T-helper 17 cell (primary cell): ENCODE measurements at regions not wholly inside any gene's neighbourhood (a gene's known extent, or its start where the extent isn't known, plus 50 kb on each side); places are given as distances from the start of the nearest gene placed in this dataset.
"Not testable (repeated sequence)": the region's sequence is repeated elsewhere in the genome, so short reads cannot be mapped to it uniquely, and the experiment has no call there.

Source experiments
- ATAC-seq: fragments of 150-1000 bp; cut with Tn5 transposase; 2 replicates; pipeline ENCODE4 v1.10.0; 2021; ENCODE audit warnings: mild to moderate bottlenecking, moderate library complexity
- DNase-seq, 3 donors: peaks; one replicate each; pipeline versions ENCODE4 v3.0.0 to v3.0.0-alpha.2; 2020 to 2021
- H3K9me3 ChIP-seq: one replicate; pipeline ENCODE4 v1.7.0; 2013; ENCODE audit warnings: low read length, mild to moderate bottlenecking; ENCODE audit not compliant: control insufficient read depth, poor library complexity, severe bottlenecking
- H3K27ac Mint-ChIP-seq: one replicate; pipeline ENCODE4 v1.8.0; 2022; ENCODE audit warnings: mild to moderate bottlenecking, moderate library complexity, mixed read lengths
- H3K27me3 Mint-ChIP-seq: one replicate; pipeline ENCODE4 v1.8.0; 2022; ENCODE audit warnings: mixed read lengths
- H3K36me3 Mint-ChIP-seq: one replicate; pipeline ENCODE4 v1.8.0; 2022; ENCODE audit warnings: low read depth, mixed read lengths
- H3K4me1 Mint-ChIP-seq: one replicate; pipeline ENCODE4 v1.8.0; 2022; ENCODE audit warnings: mild to moderate bottlenecking, mixed read lengths
- H3K4me3 Mint-ChIP-seq: one replicate; pipeline ENCODE4 v1.8.0; 2022; ENCODE audit warnings: mild to moderate bottlenecking, moderate library complexity, mixed read lengths

DNA sequence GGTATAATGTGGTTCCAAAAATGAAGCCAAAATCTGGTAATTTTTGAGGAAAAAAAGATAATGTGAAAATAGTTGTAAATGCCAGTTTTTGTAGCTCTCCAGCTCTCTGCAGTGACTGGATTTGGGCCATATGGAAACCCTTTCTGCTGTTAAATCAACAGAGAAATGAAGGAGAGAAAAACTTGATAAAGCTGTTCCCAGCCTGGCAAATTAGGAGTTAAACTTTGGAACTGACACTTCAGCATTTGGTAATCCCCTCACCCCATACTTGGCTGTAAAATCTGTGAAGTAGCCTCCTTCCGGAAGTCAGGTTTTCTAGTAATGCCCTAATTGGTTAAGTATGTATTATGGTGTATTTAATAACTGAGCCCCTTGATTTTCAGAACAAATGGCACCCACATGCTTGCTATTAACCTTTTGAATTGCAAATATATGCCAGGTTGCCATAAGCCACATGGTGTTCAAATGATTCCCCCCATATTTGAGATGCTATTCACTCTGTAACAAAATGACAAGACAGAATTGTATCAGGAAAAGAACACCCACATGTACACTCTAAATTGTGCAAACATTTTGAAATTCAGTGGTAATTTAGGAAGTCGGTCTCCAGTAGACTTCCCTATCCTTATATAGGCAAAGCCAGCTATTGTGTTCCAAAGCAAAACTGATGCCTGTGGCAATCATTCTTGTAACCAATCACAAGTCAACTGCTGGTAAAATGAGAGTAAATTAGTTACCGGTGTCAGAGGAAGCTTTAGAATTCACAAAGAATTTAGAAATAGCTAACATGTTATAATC is 96.3 kb upstream of the ADAMTS3 start:
- H3K9me3 ChIP-seq, result no peaks in the 10 kb centered on the region
- no peak for DNase-seq
- Mint-ChIP-seq H3K36me3 (no peaks in the 10 kb centered on the region), H3K4me1 (no peaks in the 10 kb centered on the region), H3K27me3 (peaks cover 11% of the 10 kb centered on the region), H3K27ac (no peak overlapping the region), H3K4me3 (no peak overlapping the region)
- ATAC-seq, result no peak

- DNase-seq (no peak), ATAC-seq (no peak)
- peaks cover 11% of the 10 kb centered on the region for H3K27me3 Mint-ChIP-seq
- no peaks in the 10 kb centered on the region for H3K9me3 ChIP-seq
- no peaks in the 10 kb centered on the region for H3K4me1 Mint-ChIP-seq
- H3K27ac Mint-ChIP-seq, result no peak overlapping the region
- no peaks in the 10 kb centered on the region for H3K36me3 Mint-ChIP-seq
- no peak overlapping the region for H3K4me3 Mint-ChIP-seq
Measured at GRCh38 chr4:72663828-72664227, 94.8 kb upstream of the ADAMTS3 start.

DNA sequence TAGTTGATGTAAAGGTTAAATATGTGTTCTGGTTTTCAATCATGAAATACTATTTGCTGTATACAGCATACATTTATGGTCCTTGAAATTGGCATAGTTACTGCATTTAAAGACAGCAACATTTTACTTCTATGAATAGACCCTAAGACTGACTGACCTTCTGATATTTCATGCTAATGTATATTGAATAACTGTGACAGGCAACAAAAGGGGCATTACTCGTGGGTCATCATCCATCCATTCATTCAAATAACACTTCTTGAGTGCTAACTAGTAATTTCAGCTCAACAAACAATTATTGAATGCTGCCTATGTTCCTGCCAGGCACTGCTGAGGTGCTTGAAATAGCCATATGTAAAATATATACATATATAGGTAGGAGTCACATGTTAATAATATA is 92.8 kb upstream of the ADAMTS3 start:
- no peaks in the 10 kb centered on the region for H3K9me3 ChIP-seq
- DNase-seq (no peak), ATAC-seq (no peak)
- H3K27ac Mint-ChIP-seq, result no peak overlapping the region
- H3K4me1 Mint-ChIP-seq, result no peaks in the 10 kb centered on the region
- peaks cover 11% of the 10 kb centered on the region for H3K27me3 Mint-ChIP-seq
- no peaks in the 10 kb centered on the region for H3K36me3 Mint-ChIP-seq
- H3K4me3 Mint-ChIP-seq, result no peak overlapping the region

DNA sequence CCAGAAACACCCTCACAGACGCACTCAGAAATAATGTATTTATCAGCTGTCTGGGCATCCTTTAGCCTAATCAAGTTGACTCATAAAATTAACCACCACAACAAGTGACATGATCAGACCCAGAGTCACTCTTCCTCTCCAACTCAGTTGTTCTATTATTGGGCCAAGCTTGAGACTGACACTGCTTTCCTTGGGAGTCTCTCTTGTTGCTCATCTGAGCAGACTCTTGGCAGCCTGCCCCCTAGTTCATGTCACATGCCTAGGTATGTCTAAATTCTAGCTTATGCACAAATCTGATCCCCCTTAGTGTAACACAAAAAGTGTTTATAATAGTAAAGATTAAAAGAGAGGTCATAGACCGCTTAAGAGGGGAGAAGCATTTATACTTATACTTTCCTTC is 72.6 kb upstream of the ADAMTS3 start:
- no peaks in the 10 kb centered on the region for H3K27me3 Mint-ChIP-seq
- no peaks in the 10 kb centered on the region for H3K4me1 Mint-ChIP-seq
- no peak overlapping the region for H3K4me3 Mint-ChIP-seq
- no peaks in the 10 kb centered on the region for H3K36me3 Mint-ChIP-seq
- H3K9me3 ChIP-seq, result no peaks in the 10 kb centered on the region
- no peak for ATAC-seq
- no peak overlapping the region for H3K27ac Mint-ChIP-seq
- DNase-seq, result no peak

DNA sequence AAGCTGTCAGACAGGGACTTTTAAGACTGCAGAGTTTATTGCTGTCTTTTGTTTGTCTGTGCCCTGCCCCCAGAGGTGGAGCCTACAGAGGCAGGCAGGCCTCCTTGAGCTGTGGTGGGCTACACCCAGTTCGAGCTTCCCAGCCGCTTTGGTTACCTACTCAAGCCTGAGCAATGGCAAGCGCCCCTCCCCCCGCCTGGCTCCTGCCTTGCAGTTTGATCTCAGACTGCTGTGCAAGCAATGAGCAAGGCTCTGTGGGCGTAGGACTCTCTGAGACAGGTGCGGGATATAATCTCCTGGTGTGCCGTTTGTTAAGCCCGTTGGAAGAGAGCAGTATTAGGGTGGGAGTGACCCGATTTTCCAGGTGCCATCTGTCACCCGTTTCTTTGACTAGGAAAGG is 67.8 kb upstream of the ADAMTS3 start:
- not testable (repeated sequence) for H3K36me3 Mint-ChIP-seq, H3K9me3 ChIP-seq, H3K27ac Mint-ChIP-seq, H3K4me3 Mint-ChIP-seq, DNase-seq, ATAC-seq, H3K27me3 Mint-ChIP-seq, H3K4me1 Mint-ChIP-seq

- H3K36me3 Mint-ChIP-seq, H3K9me3 ChIP-seq, H3K27ac Mint-ChIP-seq, H3K4me1 Mint-ChIP-seq, H3K27me3 Mint-ChIP-seq, DNase-seq, H3K4me3 Mint-ChIP-seq, ATAC-seq: not testable (repeated sequence)
Measured at GRCh38 chr4:72635931-72636330, 66.9 kb upstream of the ADAMTS3 start.

GRCh38 chr4:72632253-72632652 is 63.2 kb upstream of the ADAMTS3 start:
- not testable (repeated sequence) for ATAC-seq, H3K4me1 Mint-ChIP-seq, H3K36me3 Mint-ChIP-seq, H3K4me3 Mint-ChIP-seq, DNase-seq, H3K27ac Mint-ChIP-seq, H3K27me3 Mint-ChIP-seq, H3K9me3 ChIP-seq

GRCh38 chr4:72631296-72631695 is 62.3 kb upstream of the ADAMTS3 start:
- no peaks in the 10 kb centered on the region for H3K4me1 Mint-ChIP-seq
- no peaks in the 10 kb centered on the region for H3K27me3 Mint-ChIP-seq
- no peak overlapping the region for H3K4me3 Mint-ChIP-seq
- ATAC-seq (no peak), DNase-seq (no peak)
- no peak overlapping the region for H3K27ac Mint-ChIP-seq
- H3K9me3 ChIP-seq, result no peaks in the 10 kb centered on the region
- H3K36me3 Mint-ChIP-seq, result no peaks in the 10 kb centered on the region

- no peaks in the 10 kb centered on the region for H3K9me3 ChIP-seq
Measured at GRCh38 chr4:72629540-72629939, 60.5 kb upstream of the ADAMTS3 start.

DNA sequence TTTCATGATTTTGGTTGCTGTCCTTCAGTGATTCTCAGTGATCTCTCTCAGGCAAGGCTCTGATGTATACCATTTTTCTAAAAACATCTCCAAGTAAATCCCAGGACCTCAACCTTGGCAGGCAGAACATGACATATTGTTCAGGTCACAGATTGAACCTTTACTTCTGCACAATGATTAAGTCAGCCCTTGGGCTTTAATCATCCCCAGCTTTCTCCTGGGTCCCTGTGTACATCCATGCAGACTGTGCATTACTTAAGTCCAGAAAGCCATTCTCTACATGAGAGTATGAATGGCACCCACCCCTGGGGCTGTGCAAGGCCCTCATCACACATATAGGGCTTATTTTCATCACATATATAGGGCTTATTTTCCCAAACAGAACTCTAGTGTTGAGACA is 58.7 kb upstream of the ADAMTS3 start:
- Mint-ChIP-seq H3K4me1 (no peaks in the 10 kb centered on the region), H3K36me3 (no peaks in the 10 kb centered on the region), H3K4me3 (no peak overlapping the region), H3K27me3 (no peaks in the 10 kb centered on the region), H3K27ac (no peak overlapping the region)
- DNase-seq (no peak), ATAC-seq (no peak)
- H3K9me3 ChIP-seq, result no peaks in the 10 kb centered on the region

More at GRCh38 chr4:72629540-72629939, 60.5 kb upstream of the ADAMTS3 start:
- H3K27ac Mint-ChIP-seq, result no peak overlapping the region
- H3K27me3 Mint-ChIP-seq, result no peaks in the 10 kb centered on the region
- H3K4me1 Mint-ChIP-seq, result no peaks in the 10 kb centered on the region
- no peak overlapping the region for H3K4me3 Mint-ChIP-seq
- no peak for ATAC-seq
- DNase-seq, result no peak
- no peaks in the 10 kb centered on the region for H3K36me3 Mint-ChIP-seq
